Endodermal cell (in vitro differentiated cells): ENCODE measurements at regions not wholly inside any gene's neighbourhood (a gene's known extent, or its start where the extent isn't known, plus 50 kb on each side); places are given as distances from the start of the nearest gene placed in this dataset.
"Not testable (repeated sequence)": the region's sequence is repeated elsewhere in the genome, so short reads cannot be mapped to it uniquely, and the experiment has no call there.

Experiments
- DNase-seq: peaks from one replicate; pipeline ENCODE4 v3.0.0-alpha.2; 2017
- H3K27ac ChIP-seq: 2 replicates; pipeline ENCODE4 v1.5.1; 2013; ENCODE audit warnings: mild to moderate bottlenecking, low read depth, low read length, moderate library complexity
- H3K27me3 ChIP-seq: 2 replicates; pipeline ENCODE4 v1.6.1; 2013; ENCODE audit warnings: mild to moderate bottlenecking, low read length, moderate library complexity; ENCODE audit not compliant: insufficient read depth, control insufficient read depth, poor library complexity, severe bottlenecking
- H3K36me3 ChIP-seq: 2 replicates; pipeline ENCODE4 v1.7.0; 2013; ENCODE audit warnings: mild to moderate bottlenecking, low read length, moderate library complexity; ENCODE audit not compliant: control insufficient read depth, insufficient read depth
- H3K4me1 ChIP-seq: one replicate; pipeline ENCODE4 v1.7.0; 2013; ENCODE audit warnings: low read length; ENCODE audit not compliant: control insufficient read depth, insufficient read depth
- H3K4me3 ChIP-seq: 2 replicates; pipeline ENCODE4 v1.5.1; 2013; ENCODE audit warnings: mild to moderate bottlenecking, low read length, moderate library complexity
- H3K9ac ChIP-seq: 2 replicates; pipeline ENCODE4 v1.6.1; 2013; ENCODE audit warnings: mild to moderate bottlenecking, low read length, moderate library complexity; ENCODE audit not compliant: poor library complexity, severe bottlenecking; ENCODE audit errors: extremely low read depth
- H3K9me3 ChIP-seq: 2 replicates; pipeline ENCODE4 v1.6.1; 2013; ENCODE audit warnings: mild to moderate bottlenecking, low read length, moderate library complexity; ENCODE audit not compliant: control insufficient read depth
- H3K27ac Mint-ChIP-seq: 2 replicates; pipeline ENCODE4 v1.8.0; 2020; ENCODE audit warnings: mixed read lengths
- H3K27me3 Mint-ChIP-seq: 2 replicates; pipeline ENCODE4 v1.8.0; 2021; ENCODE audit warnings: mild to moderate bottlenecking, mixed read lengths; ENCODE audit not compliant: insufficient read depth
- H3K36me3 Mint-ChIP-seq: 2 replicates; pipeline ENCODE4 v1.8.0; 2020; ENCODE audit warnings: low read depth, mixed read lengths
- H3K4me1 Mint-ChIP-seq: 2 replicates; pipeline ENCODE4 v1.8.0; 2020; ENCODE audit warnings: mixed read lengths
- H3K4me3 Mint-ChIP-seq: 2 replicates; pipeline ENCODE4 v1.8.0; 2020; ENCODE audit warnings: mild to moderate bottlenecking, moderate library complexity, mixed read lengths
- H3K9me3 Mint-ChIP-seq: 2 replicates; pipeline ENCODE4 v1.8.0; 2020; ENCODE audit warnings: mild to moderate bottlenecking, mixed read lengths
- WGBS, 2 experiments: methylation state at CpG; one replicate each; pipeline versions ENCODE4 v1.1.5 to v1.1.7; 2013; ENCODE audit warnings: missing lambda C conversion rate in 2 of 2, mixed read lengths in 1 of 2; ENCODE audit not compliant: insufficient coverage in 1 of 2, insufficient read length in 1 of 2; 5-methylcytosine and 5-hydroxymethylcytosine counted together
- TF ChIP-seq, protein P1 (sequence below): fragments of 200-600 bp; sonication (generic); conservative IDR thresholded peaks from 2 replicates; pipeline ENCODE4 v1.5.0; 2021; ENCODE audit warnings: antibody characterized with exemption, mild to moderate bottlenecking

DNA sequence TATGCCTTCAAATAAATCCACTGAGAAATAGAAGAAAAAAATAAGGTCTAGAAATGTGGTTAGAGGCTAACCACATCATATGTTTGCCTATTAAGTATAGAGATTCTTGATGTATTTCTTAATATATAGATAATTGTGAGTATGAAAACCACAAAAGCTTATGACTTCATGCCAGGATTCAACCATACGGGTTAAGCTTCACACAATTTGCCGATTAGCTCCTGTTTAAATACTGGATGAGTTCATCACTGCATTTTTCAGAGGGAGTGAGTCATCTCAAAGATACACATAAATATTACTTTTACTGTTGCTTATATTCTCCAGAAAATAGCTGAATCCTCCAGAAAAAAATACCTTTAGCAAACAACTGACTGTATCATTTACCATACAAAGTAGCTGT, 79.6 kb downstream of the RPL10L start:
- DNase-seq = no peak
- no peak overlapping the region for H3K27ac Mint-ChIP-seq
- Histone ChIP-seq H3K36me3 (no peaks in the 10 kb centered on the region), H3K9me3 (no peaks in the 10 kb centered on the region), H3K4me1 (no peaks in the 10 kb centered on the region), H3K27ac (no peak overlapping the region), H3K4me3 (no peak overlapping the region), H3K27me3 (no peaks in the 10 kb centered on the region), H3K9ac (no peak overlapping the region)
- H3K4me3 Mint-ChIP-seq = no peak overlapping the region
- no peaks in the 10 kb centered on the region for H3K9me3 Mint-ChIP-seq
- no peaks in the 10 kb centered on the region for H3K27me3 Mint-ChIP-seq
- no peaks in the 10 kb centered on the region for H3K4me1 Mint-ChIP-seq
- 93 to 100% methylated on average over 1 to 2 of the region's 2 CpGs for WGBS, 2 experiments
- H3K36me3 Mint-ChIP-seq = no peaks in the 10 kb centered on the region
- TF ChIP-seq, protein P1, sequence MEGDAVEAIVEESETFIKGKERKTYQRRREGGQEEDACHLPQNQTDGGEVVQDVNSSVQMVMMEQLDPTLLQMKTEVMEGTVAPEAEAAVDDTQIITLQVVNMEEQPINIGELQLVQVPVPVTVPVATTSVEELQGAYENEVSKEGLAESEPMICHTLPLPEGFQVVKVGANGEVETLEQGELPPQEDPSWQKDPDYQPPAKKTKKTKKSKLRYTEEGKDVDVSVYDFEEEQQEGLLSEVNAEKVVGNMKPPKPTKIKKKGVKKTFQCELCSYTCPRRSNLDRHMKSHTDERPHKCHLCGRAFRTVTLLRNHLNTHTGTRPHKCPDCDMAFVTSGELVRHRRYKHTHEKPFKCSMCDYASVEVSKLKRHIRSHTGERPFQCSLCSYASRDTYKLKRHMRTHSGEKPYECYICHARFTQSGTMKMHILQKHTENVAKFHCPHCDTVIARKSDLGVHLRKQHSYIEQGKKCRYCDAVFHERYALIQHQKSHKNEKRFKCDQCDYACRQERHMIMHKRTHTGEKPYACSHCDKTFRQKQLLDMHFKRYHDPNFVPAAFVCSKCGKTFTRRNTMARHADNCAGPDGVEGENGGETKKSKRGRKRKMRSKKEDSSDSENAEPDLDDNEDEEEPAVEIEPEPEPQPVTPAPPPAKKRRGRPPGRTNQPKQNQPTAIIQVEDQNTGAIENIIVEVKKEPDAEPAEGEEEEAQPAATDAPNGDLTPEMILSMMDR = no peak

DNA sequence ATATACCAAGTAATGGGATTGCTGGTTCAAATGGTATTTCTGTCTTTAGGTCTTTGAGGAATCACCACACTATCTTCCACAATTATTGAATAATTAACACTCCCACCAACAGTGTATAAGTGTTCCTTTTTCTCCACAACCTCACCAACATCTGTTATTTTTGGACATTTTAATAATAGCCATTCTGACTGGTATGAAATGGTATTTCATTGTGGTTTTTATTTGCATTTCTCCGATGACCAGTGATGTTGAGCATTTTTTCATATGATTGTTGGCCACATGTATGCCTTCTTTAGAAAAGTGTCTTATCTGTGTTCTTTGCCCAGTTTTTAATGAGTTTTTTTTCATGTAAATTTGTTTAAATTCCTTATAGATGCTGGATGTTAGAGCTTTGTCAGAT, 83.4 kb downstream of the RPL10L start:
- H3K9me3 Mint-ChIP-seq, H3K4me1 Mint-ChIP-seq, H3K27me3 ChIP-seq, H3K36me3 ChIP-seq, H3K27me3 Mint-ChIP-seq, H3K4me3 ChIP-seq, H3K4me1 ChIP-seq, H3K27ac ChIP-seq, H3K9me3 ChIP-seq, H3K4me3 Mint-ChIP-seq, H3K27ac Mint-ChIP-seq, DNase-seq, H3K9ac ChIP-seq, H3K36me3 Mint-ChIP-seq: not testable (repeated sequence)
- 88 to 100% methylated on average over 1 of the region's 1 CpG for WGBS, 2 experiments

DNA sequence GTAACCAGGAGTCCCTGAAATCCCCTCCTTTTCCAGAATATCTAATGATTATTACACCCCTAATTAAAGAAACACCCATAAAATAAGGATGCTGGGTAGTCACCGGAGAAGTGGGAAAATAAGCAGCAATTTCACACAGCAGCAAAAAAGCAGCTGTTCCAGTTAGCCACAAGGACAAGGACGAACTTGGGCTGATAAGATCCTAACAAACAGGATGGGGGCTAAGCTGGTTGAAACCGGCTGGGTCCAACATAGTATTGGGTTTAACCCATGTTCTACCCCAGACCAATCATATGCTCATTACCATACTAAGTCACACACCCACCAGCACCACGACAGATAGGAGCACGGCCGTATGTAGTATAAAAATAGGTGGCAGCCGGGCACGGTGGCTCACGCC, 100.7 kb downstream of the RPL10L start:
- Histone ChIP-seq H3K9me3 (peaks cover 4% of the 10 kb centered on the region), H3K27me3 (no peaks in the 10 kb centered on the region), H3K36me3 (no peaks in the 10 kb centered on the region), H3K4me1 (no peaks in the 10 kb centered on the region), H3K27ac (no peak overlapping the region), H3K4me3 (no peak overlapping the region), H3K9ac (no peak overlapping the region)
- peaks cover 7% of the 10 kb centered on the region for H3K4me1 Mint-ChIP-seq
- TF ChIP-seq, protein P1 = no peak
- H3K36me3 Mint-ChIP-seq = no peaks in the 10 kb centered on the region
- 91 to 100% methylated on average over 2 to 9 of the region's 9 CpGs for WGBS, 2 experiments
- no peak for DNase-seq
- H3K27me3 Mint-ChIP-seq = no peaks in the 10 kb centered on the region
- peaks cover 17% of the 10 kb centered on the region for H3K9me3 Mint-ChIP-seq
- no peak overlapping the region for H3K27ac Mint-ChIP-seq
- H3K4me3 Mint-ChIP-seq = no peak overlapping the region

DNA sequence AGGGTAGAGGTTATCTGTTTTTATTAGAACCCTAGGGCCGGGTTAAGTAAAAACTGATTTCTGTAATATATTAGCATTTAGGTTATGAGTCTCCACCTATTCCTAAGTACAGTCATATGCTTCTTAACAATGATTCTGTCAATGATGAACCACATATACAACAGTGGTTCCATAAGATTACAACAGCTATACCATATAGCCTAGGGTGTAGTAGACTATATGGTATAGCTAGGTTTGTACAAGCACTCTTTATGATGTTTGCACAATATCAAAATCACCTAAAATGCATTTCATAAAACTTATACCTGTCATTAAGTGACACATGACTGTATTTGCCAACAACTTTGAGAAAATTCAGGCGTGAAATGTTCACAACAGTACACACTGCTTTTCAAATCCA, 110.6 kb downstream of the RPL10L start:
- no peaks in the 10 kb centered on the region for H3K36me3 Mint-ChIP-seq
- no peaks in the 10 kb centered on the region for H3K36me3 ChIP-seq
- H3K4me3 Mint-ChIP-seq = no peak overlapping the region
- DNase-seq = no peak
- no peak overlapping the region for H3K27ac ChIP-seq
- H3K9me3 Mint-ChIP-seq = no peaks in the 10 kb centered on the region
- no peaks in the 10 kb centered on the region for H3K27me3 ChIP-seq
- H3K27me3 Mint-ChIP-seq = no peaks in the 10 kb centered on the region
- H3K9me3 ChIP-seq = no peaks in the 10 kb centered on the region
- H3K4me1 ChIP-seq = peaks cover 6% of the 10 kb centered on the region
- H3K27ac Mint-ChIP-seq = no peak overlapping the region
- H3K4me1 Mint-ChIP-seq = peaks cover 19% of the 10 kb centered on the region
- H3K9ac ChIP-seq = no peak overlapping the region
- 88% methylated on average over 1 of the region's 2 CpGs; no CpG with 5 or more reads in 1 of the 2 experiments for WGBS, 2 experiments
- H3K4me3 ChIP-seq = no peak overlapping the region
- TF ChIP-seq, protein P1 = no peak
